Neural cell (in vitro differentiated cells): ENCODE measurements at regions not wholly inside any gene's neighbourhood (a gene's known extent, or its start where the extent isn't known, plus 50 kb on each side); places are given as distances from the start of the nearest gene placed in this dataset.

ENCODE experiments used
- H2AFZ ChIP-seq: fragments of 200-600, 300-800 bp; sonication (generic), shearing (Covaris generic); 2 replicates; pipeline ENCODE4 v1.6.0; 2014; ENCODE audit warnings: low read depth, mild to moderate bottlenecking, antibody characterized with exemption, low read length, moderate library complexity
- H3F3A ChIP-seq: fragments of 200-600 bp; shearing (Covaris generic); 2 replicates; pipeline ENCODE4 v1.6.1; 2016; ENCODE audit warnings: mild to moderate bottlenecking, moderate library complexity, mixed read lengths, antibody characterized with exemption, low read length; ENCODE audit not compliant: insufficient read depth, poor library complexity, severe bottlenecking
- H3K27ac ChIP-seq: fragments of 200-600, 300-800 bp; sonication (generic), shearing (Covaris generic); 2 replicates; pipeline ENCODE4 v1.5.1; 2014; ENCODE audit warnings: mild to moderate bottlenecking, low read length, moderate library complexity
- H3K27me3 ChIP-seq: fragments of 300-800, 200-600 bp; sonication (generic), shearing (Covaris generic); 2 replicates; pipeline ENCODE4 v1.6.0; 2014; ENCODE audit warnings: mild to moderate bottlenecking, low read depth, low read length, moderate library complexity; ENCODE audit not compliant: insufficient read depth
- H3K36me3 ChIP-seq: fragments of 300-800, 200-600 bp; sonication (generic), shearing (Covaris generic); 2 replicates; pipeline ENCODE4 v1.5.1; 2014; ENCODE audit warnings: mild to moderate bottlenecking, antibody characterized with exemption, low read length, moderate library complexity; ENCODE audit not compliant: insufficient read depth
- H3K4me2 ChIP-seq: fragments of 300-800, 200-600 bp; sonication (generic), shearing (Covaris generic); 2 replicates; pipeline ENCODE4 v1.6.0; 2014; ENCODE audit warnings: mild to moderate bottlenecking, low read length
- H3K4me3 ChIP-seq: fragments of 300-800, 200-600 bp; sonication (generic), shearing (Covaris generic); 2 replicates; pipeline ENCODE4 v1.5.1; 2014; ENCODE audit warnings: mild to moderate bottlenecking, low read length, moderate library complexity
- H3K79me2 ChIP-seq: fragments of 200-600 bp; shearing (Covaris generic); replicated peaks from 2 replicates; pipeline ENCODE4 v1.6.0; 2014; ENCODE audit warnings: mild to moderate bottlenecking, low read length, moderate library complexity; ENCODE audit not compliant: insufficient read depth
- H3K9ac ChIP-seq: fragments of 300-800, 200-600 bp; sonication (generic), shearing (Covaris generic); 2 replicates; pipeline ENCODE4 v1.6.1; 2016; ENCODE audit warnings: mild to moderate bottlenecking, low read length, mixed read lengths
- H3K9me2 ChIP-seq: fragments of 200-600 bp; shearing (Covaris generic); 2 replicates; pipeline ENCODE4 v1.6.1; 2016; ENCODE audit warnings: mild to moderate bottlenecking, low read length, mixed read lengths; ENCODE audit not compliant: insufficient read depth
- H3K9me3 ChIP-seq: fragments of 200-600, 300-800 bp; sonication (generic), shearing (Covaris generic); 2 replicates; pipeline ENCODE4 v1.6.1; 2016; ENCODE audit warnings: mild to moderate bottlenecking, mixed run types, low read length, moderate library complexity, mixed read lengths
- H4K20me1 ChIP-seq: fragments of 200-600 bp; shearing (Covaris generic); 2 replicates; pipeline ENCODE4 v1.6.1; 2016; ENCODE audit warnings: mild to moderate bottlenecking, mixed run types; ENCODE audit not compliant: insufficient read depth
- EP300 ChIP-seq: fragments of 450-650 bp; conservative IDR thresholded peaks from 2 replicates; pipeline ENCODE4 v1.6.1; 2014; ENCODE audit warnings: antibody characterized with exemption, mild to moderate bottlenecking, moderate library complexity; ENCODE audit not compliant: poor library complexity, severe bottlenecking
- EZH2 ChIP-seq: fragments of 200-600, 300-800 bp; shearing (Covaris generic), sonication (generic); IDR thresholded peaks from 2 replicates; pipeline ENCODE4 v1.6.1; 2014; ENCODE audit warnings: antibody characterized with exemption, low read length, borderline replicate concordance, mild to moderate bottlenecking; ENCODE audit not compliant: insufficient read depth, poor library complexity, severe bottlenecking
- MXI1 ChIP-seq: fragments of 450-650 bp; conservative IDR thresholded peaks from 2 replicates; pipeline ENCODE4 v1.6.1; 2014; ENCODE audit warnings: antibody characterized with exemption, mild to moderate bottlenecking; ENCODE audit not compliant: poor library complexity, severe bottlenecking
- POLR2AphosphoS5 ChIP-seq: IDR thresholded peaks from 2 replicates; pipeline ENCODE4 v1.6.1; 2012
- RAD21 ChIP-seq: fragments of 450-650 bp; conservative IDR thresholded peaks from 2 replicates; pipeline ENCODE4 v1.6.1; 2014; ENCODE audit warnings: antibody characterized with exemption, mild to moderate bottlenecking, moderate library complexity
- SMC3 ChIP-seq: fragments of 450-650 bp; conservative IDR thresholded peaks from 2 replicates; pipeline ENCODE4 v1.6.1; 2014; ENCODE audit warnings: antibody characterized with exemption, mild to moderate bottlenecking, moderate library complexity; ENCODE audit not compliant: poor library complexity
- TAF1 ChIP-seq: IDR thresholded peaks from 2 replicates; pipeline ENCODE4 v1.6.1; 2012; ENCODE audit warnings: low read depth
- TF ChIP-seq, protein P1 (sequence below): IDR thresholded peaks from 2 replicates; pipeline ENCODE4 v1.6.1; 2012; ENCODE audit warnings: borderline replicate concordance
- TF ChIP-seq, protein P2 (sequence below): fragments of 450-650 bp; IDR thresholded peaks from 2 replicates; pipeline ENCODE4 v1.5.1; 2014; ENCODE audit warnings: antibody characterized with exemption, mild to moderate bottlenecking, moderate library complexity; ENCODE audit not compliant: poor library complexity, severe bottlenecking

DNA sequence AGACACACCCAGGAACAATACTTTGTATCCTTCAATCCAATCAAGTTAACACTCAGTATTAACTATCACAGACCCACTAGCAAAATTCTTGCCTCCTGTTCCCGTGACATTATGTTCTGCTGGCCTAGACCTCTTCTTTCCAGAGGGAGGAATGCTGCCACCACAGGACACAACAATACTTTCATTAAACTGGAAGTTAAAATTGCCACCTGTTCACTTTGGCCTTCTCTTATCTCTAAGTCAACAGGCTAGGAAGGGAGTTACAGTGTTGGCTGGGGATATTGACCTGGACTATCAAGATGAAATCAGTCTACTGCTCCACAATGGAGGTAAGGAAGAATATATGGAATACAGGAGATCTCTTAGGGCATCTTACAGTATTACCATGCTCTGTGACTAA, 1000.4 kb upstream of the GBE1 start:
- Histone ChIP-seq H3K4me2 (no peak overlapping the region), H3K9me3 (no peaks in the 10 kb centered on the region), H3K27me3 (no peaks in the 10 kb centered on the region), H3K9ac (no peak overlapping the region), H4K20me1 (no peaks in the 10 kb centered on the region), H3K4me3 (no peak overlapping the region), H3K36me3 (no peaks in the 10 kb centered on the region), H2AFZ (no peak overlapping the region), H3K27ac (no peak overlapping the region), H3K79me2 (no peaks in the 10 kb centered on the region), H3F3A (no peaks in the 10 kb centered on the region), H3K9me2 (no peaks in the 10 kb centered on the region)
- TF ChIP-seq SMC3 (no peak), MXI1 (no peak), RAD21 (no peak), EP300 (no peak), TAF1 (no peak), POLR2AphosphoS5 (no peak), EZH2 (no peak)
- TF ChIP-seq, protein P1, sequence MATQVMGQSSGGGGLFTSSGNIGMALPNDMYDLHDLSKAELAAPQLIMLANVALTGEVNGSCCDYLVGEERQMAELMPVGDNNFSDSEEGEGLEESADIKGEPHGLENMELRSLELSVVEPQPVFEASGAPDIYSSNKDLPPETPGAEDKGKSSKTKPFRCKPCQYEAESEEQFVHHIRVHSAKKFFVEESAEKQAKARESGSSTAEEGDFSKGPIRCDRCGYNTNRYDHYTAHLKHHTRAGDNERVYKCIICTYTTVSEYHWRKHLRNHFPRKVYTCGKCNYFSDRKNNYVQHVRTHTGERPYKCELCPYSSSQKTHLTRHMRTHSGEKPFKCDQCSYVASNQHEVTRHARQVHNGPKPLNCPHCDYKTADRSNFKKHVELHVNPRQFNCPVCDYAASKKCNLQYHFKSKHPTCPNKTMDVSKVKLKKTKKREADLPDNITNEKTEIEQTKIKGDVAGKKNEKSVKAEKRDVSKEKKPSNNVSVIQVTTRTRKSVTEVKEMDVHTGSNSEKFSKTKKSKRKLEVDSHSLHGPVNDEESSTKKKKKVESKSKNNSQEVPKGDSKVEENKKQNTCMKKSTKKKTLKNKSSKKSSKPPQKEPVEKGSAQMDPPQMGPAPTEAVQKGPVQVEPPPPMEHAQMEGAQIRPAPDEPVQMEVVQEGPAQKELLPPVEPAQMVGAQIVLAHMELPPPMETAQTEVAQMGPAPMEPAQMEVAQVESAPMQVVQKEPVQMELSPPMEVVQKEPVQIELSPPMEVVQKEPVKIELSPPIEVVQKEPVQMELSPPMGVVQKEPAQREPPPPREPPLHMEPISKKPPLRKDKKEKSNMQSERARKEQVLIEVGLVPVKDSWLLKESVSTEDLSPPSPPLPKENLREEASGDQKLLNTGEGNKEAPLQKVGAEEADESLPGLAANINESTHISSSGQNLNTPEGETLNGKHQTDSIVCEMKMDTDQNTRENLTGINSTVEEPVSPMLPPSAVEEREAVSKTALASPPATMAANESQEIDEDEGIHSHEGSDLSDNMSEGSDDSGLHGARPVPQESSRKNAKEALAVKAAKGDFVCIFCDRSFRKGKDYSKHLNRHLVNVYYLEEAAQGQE, result no peak
- TF ChIP-seq, protein P2, sequence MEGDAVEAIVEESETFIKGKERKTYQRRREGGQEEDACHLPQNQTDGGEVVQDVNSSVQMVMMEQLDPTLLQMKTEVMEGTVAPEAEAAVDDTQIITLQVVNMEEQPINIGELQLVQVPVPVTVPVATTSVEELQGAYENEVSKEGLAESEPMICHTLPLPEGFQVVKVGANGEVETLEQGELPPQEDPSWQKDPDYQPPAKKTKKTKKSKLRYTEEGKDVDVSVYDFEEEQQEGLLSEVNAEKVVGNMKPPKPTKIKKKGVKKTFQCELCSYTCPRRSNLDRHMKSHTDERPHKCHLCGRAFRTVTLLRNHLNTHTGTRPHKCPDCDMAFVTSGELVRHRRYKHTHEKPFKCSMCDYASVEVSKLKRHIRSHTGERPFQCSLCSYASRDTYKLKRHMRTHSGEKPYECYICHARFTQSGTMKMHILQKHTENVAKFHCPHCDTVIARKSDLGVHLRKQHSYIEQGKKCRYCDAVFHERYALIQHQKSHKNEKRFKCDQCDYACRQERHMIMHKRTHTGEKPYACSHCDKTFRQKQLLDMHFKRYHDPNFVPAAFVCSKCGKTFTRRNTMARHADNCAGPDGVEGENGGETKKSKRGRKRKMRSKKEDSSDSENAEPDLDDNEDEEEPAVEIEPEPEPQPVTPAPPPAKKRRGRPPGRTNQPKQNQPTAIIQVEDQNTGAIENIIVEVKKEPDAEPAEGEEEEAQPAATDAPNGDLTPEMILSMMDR, result no peak

DNA sequence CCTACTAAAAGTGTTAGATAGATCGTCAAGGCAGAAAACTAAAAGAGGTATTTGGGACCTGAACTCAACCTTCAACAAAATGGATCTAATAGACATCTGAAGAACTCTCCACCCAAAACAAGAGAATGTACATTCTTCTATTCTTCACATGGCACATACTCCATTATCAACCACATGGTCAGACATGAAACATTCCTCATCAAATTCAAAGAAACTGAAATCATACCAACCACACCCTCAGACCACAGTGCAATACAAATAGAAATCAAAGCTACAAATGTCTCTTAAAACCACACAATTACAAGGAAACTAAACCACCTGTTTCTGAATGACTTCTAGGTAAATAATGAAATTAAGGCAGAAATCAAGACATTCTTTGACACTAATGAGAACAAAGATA, 984.1 kb upstream of the GBE1 start:
- no peak overlapping the region for H2AFZ ChIP-seq
- TF ChIP-seq SMC3 (no peak), MXI1 (no peak), EZH2 (no peak), POLR2AphosphoS5 (no peak), RAD21 (no peak), TAF1 (no peak), EP300 (no peak)
- TF ChIP-seq, protein P1, result no peak
- TF ChIP-seq, protein P2, result no peak
- no peaks in the 10 kb centered on the region for H3F3A ChIP-seq
- no peaks in the 10 kb centered on the region for H3K79me2 ChIP-seq
- no peak overlapping the region for H3K9ac ChIP-seq
- no peaks in the 10 kb centered on the region for H4K20me1 ChIP-seq
- H3K27me3 ChIP-seq, result no peaks in the 10 kb centered on the region
- no peak overlapping the region for H3K4me2 ChIP-seq
- H3K9me3 ChIP-seq, result no peaks in the 10 kb centered on the region
- no peak overlapping the region for H3K4me3 ChIP-seq
- H3K9me2 ChIP-seq, result no peaks in the 10 kb centered on the region
- H3K27ac ChIP-seq, result no peak overlapping the region
- no peaks in the 10 kb centered on the region for H3K36me3 ChIP-seq
